Activated naive CD4-positive, alpha-beta T cell treated with anti-CD3 and anti-CD28 coated beads for 36 hours (primary cell): ENCODE measurements at regions not wholly inside any gene's neighbourhood (a gene's known extent, or its start where the extent isn't known, plus 50 kb on each side); places are given as distances from the start of the nearest gene placed in this dataset.

Source experiments
- CTCF ChIA-PET: fragments of 350-600 bp; sonication (Branson Sonifier 250); formaldehyde crosslinking; loops from one replicate; lab custom pipeline; 2021; ENCODE audit warnings: antibody characterized with exemption; lab: Charles Lee
- DNase-seq: peaks from one replicate; pipeline ENCODE4 v3.0.0-alpha.2; 2020
- H3K27ac Mint-ChIP-seq: one replicate; pipeline ENCODE4 v1.8.0; 2021; ENCODE audit warnings: mild to moderate bottlenecking, mixed read lengths
- H3K27me3 Mint-ChIP-seq: one replicate; pipeline ENCODE4 v1.8.0; 2021; ENCODE audit warnings: low read depth, mixed read lengths
- H3K36me3 Mint-ChIP-seq: one replicate; pipeline ENCODE4 v1.8.0; 2021; ENCODE audit warnings: low read depth, mixed read lengths
- H3K4me1 Mint-ChIP-seq: one replicate; pipeline ENCODE4 v1.8.0; 2021; ENCODE audit warnings: low read depth, mixed read lengths
- H3K4me3 Mint-ChIP-seq: one replicate; pipeline ENCODE4 v1.8.0; 2021; ENCODE audit warnings: mild to moderate bottlenecking, moderate library complexity, mixed read lengths
- H3K9me3 Mint-ChIP-seq: one replicate; pipeline ENCODE4 v1.8.0; 2021; ENCODE audit warnings: mixed read lengths
- intact Hi-C: fragments of 100-400 bp; cut with micrococcal nuclease; formaldehyde crosslinking; loops from one replicate; pipeline ENCODE4 v1.15.1; 2023

DNA sequence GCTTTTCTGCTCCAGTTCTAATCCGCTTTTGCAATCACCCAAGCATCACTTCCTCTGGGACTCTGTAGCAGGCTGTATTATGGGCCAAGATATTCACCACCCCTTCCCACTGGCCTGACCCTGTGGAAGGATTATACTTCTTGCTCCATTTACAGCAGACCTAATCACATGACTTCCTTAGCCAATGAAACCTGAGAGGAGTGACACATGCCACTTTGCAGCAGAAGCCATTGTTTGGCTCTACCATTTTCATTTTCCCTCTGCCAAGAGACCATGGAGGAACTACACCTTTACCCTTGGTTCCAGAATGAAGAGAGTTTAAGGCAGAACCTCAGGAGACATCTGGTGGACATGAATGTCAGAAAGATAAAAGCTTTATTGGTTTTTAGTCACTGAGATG is 134.9 kb upstream of the HSD17B12 start:
- intact Hi-C loops = no loop called here

DNA sequence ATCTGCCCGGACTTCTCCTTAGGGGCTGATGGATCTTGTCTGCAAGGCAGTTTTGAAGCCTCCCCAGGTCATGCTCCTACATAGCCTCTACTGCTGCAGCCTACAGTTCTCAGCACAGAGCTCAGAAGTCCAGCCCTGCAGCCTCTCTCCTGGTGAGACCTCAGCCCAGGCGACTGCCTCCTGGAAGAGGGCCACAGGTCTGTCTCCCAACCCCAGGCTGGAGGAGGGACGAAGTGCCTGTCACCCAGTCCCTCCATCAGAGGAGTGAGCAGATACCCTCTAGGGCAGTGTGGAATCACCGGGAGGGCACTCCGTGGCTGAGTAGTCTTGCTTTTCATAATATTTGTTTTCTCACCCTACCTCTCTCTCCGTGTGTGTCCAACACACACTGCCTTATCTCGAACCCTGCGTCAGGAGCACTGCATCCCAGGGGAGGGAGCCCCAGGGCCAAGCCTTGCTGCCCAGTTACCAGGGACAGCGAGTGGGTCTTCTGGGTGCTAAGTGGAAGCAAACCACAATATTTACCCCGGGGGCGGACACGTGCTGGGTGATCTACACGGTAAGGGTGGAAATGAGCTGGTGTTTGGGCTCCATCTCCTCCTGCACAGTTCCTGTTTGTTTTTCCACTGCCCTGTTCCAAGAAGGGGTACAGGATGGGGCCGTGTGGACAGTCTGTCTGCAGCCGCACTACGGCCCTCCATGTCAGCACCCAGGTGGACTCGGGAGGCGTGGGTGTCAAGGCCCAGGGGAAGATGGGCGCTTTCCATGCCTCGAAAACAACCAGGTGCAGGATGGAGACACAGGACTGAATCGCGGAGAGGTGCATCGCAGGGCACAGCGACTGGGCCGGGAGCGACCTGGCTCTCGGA is 133.7 kb upstream of the HSD17B12 start:
- intact Hi-C loops = no loop called here
- CTCF ChIA-PET = interaction anchor here (0.5 kb wide), 1 partner anchor 10 kb away, joined by 3 read pairs; no protein-coding TSS in a partner anchor
- H3K27me3 Mint-ChIP-seq = peaks cover 55% of the 10 kb centered on the region

More for the DNA sequence above, 134.9 kb upstream of the HSD17B12 start:
- CTCF ChIA-PET = no interaction called here
- DNase-seq = no peak
- H3K36me3 Mint-ChIP-seq = no peaks in the 10 kb centered on the region
- no peak overlapping the region for H3K4me3 Mint-ChIP-seq
- peaks cover 2% of the 10 kb centered on the region for H3K4me1 Mint-ChIP-seq
- H3K27ac Mint-ChIP-seq = no peak overlapping the region
- peaks cover 46% of the 10 kb centered on the region for H3K27me3 Mint-ChIP-seq
- H3K9me3 Mint-ChIP-seq = no peaks in the 10 kb centered on the region

DNA sequence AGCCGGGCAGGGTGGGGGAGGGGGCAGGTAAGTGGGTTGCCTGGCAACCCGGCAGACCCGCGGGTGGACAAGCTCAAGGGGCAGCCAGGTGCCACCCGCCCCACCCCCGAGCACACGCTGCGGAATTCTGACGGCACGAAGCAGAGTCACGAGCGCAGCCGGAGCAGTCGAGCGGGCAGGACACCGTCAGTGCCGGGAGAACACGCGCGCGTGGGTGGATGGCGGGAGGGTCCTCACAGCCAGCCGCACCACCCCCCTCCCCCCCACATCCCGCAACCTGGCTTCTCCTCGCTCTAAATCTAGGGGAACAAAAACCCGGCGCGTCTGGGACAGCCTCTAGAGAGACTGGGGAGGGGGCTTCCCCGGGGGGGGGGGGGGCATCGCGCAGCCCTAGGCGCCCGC is 133.1 kb upstream of the HSD17B12 start:
- H3K27me3 Mint-ChIP-seq = peaks cover 54% of the 10 kb centered on the region
- peaks cover 2% of the 10 kb centered on the region for H3K4me1 Mint-ChIP-seq
- DNase-seq = no peak
- intact Hi-C loops = no loop called here
- no peaks in the 10 kb centered on the region for H3K36me3 Mint-ChIP-seq
- no peak overlapping the region for H3K27ac Mint-ChIP-seq
- CTCF ChIA-PET = no interaction called here
- no peak overlapping the region for H3K4me3 Mint-ChIP-seq
- no peaks in the 10 kb centered on the region for H3K9me3 Mint-ChIP-seq

More for the DNA sequence above, 133.7 kb upstream of the HSD17B12 start:
- no peak overlapping the region for H3K4me3 Mint-ChIP-seq
- no peaks in the 10 kb centered on the region for H3K9me3 Mint-ChIP-seq
- H3K36me3 Mint-ChIP-seq = no peaks in the 10 kb centered on the region
- no peak for DNase-seq
- H3K4me1 Mint-ChIP-seq = peaks cover 2% of the 10 kb centered on the region
- H3K27ac Mint-ChIP-seq = no peak overlapping the region

DNA sequence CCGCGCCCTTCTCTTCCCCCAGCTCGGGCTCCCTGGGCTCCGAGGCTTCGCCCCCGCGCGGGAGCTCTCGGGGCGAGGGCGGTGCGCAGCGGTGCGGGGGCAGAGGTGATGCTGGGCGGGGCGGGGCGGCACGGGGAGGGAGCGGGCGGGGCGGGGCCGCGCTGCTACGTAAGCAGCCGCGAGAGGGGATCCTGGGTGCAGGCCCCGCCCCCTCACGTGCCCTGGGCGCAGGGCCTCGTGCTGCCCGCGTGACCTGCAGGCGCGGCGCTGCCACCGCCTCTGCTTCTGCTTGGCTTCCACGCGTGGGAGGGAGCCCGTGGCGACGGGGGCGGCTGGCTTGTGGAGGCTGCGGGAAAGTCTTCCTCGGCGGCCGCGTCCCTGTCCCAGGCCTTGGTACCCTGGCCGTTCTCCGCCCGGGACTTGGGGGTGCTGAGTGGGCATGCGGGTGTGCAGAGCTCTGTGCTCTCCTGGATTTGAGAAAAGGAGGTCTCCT is 132.6 kb upstream of the HSD17B12 start:
- H3K27ac Mint-ChIP-seq = no peak overlapping the region
- H3K9me3 Mint-ChIP-seq = no peaks in the 10 kb centered on the region
- H3K4me3 Mint-ChIP-seq = no peak overlapping the region
- intact Hi-C loops = no loop called here
- peaks cover 2% of the 10 kb centered on the region for H3K4me1 Mint-ChIP-seq
- peaks cover 52% of the 10 kb centered on the region for H3K27me3 Mint-ChIP-seq
- H3K36me3 Mint-ChIP-seq = no peaks in the 10 kb centered on the region
- DNase-seq = no peak
- CTCF ChIA-PET = no interaction called here

DNA sequence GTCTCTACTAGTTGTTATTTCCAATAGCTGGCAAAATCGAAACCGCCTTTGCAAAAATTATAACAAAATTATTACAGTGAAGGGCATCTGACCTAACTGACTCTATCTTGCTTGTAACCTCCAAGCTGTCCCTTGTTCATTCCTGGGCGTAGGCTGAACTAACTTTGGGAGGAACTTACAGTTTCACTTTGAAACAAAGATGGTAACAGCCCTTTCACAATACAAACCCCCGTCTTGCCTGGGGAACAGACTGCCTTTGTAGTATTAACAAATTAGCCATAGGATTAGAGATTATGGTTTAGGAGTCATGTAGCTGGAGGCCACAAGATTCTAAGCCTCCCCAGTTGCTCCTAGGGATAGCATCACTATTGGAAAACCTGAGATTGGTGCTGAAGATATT is 131.6 kb upstream of the HSD17B12 start:
- Mint-ChIP-seq H3K9me3 (no peaks in the 10 kb centered on the region), H3K4me3 (no peak overlapping the region), H3K27me3 (peaks cover 57% of the 10 kb centered on the region), H3K4me1 (peaks cover 2% of the 10 kb centered on the region), H3K27ac (no peak overlapping the region), H3K36me3 (no peaks in the 10 kb centered on the region)
- CTCF ChIA-PET = no interaction called here
- intact Hi-C loops = no loop called here
- DNase-seq = no peak

DNA sequence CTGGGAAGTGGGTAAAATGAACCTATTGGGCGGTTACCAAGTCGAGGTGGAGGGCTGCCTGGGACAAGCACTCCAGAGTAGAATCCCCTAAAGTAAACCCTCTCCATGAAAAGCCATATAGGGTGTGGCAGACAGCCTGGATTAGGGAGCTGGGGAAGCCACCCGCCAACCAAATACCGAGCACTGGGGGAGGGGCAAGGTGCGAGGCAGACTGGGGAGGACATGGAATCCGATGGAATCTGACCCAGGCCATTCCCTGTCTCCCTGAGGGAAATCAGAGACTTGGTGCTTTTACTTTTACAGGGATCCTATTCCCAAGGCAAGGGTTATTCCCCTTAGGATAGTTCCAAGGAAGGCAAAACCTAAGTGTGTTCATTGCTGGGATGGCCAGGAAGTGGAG is 130.9 kb upstream of the HSD17B12 start:
- Mint-ChIP-seq H3K4me1 (peaks cover 2% of the 10 kb centered on the region), H3K36me3 (no peaks in the 10 kb centered on the region), H3K27ac (no peak overlapping the region), H3K27me3 (peaks cover 62% of the 10 kb centered on the region), H3K9me3 (no peaks in the 10 kb centered on the region), H3K4me3 (no peak overlapping the region)
- DNase-seq = no peak
- CTCF ChIA-PET = no interaction called here
- intact Hi-C loops = no loop called here

DNA sequence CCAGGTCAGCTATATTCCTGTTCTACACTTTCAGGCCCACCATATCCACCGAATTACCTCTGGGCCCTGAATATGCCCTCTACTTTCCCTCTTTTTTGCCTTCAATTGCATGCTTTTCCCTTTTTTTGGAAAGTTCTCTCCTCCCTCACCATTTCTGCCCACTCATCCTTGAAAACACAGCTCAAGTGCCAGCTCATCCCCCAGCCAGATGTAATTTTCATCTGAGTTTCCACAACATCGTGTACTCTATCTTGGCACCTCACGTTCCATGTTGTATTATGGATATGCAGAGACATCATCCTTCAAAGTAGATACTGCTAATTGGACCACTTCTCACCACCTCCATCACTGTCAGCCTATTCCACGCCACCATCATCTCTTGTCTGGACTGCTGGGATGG is 129.8 kb upstream of the HSD17B12 start:
- Mint-ChIP-seq H3K27me3 (peaks cover 61% of the 10 kb centered on the region), H3K27ac (no peak overlapping the region), H3K36me3 (no peaks in the 10 kb centered on the region), H3K4me1 (peaks cover 2% of the 10 kb centered on the region), H3K9me3 (no peaks in the 10 kb centered on the region), H3K4me3 (no peak overlapping the region)
- CTCF ChIA-PET = interaction anchor here (2.8 kb wide), 1 partner anchor 16 kb away, joined by 12 read pairs; no protein-coding TSS in a partner anchor
- DNase-seq = no peak
- intact Hi-C loops = no loop called here

DNA sequence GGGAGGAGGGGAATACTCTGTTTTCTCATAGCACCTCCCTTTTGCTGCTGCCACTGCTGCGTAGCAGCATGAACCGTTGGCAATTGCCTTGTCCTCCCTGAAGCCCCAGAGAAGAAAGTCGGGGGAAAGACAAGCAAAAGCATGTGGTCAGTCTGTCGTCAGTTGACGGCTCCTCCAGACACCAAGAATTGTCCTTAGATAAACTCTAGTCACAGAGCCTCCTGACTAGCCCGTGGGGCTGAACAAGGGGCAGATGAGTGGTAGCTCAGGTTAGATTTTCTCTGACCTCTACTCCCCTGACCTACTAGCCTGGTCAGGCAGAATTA is 126.4 kb upstream of the HSD17B12 start:
- CTCF ChIA-PET = no interaction called here
- H3K27ac Mint-ChIP-seq = no peak overlapping the region
- no peaks in the 10 kb centered on the region for H3K36me3 Mint-ChIP-seq
- intact Hi-C loops = no loop called here
- H3K4me1 Mint-ChIP-seq = peaks cover 21% of the 10 kb centered on the region
- H3K9me3 Mint-ChIP-seq = no peaks in the 10 kb centered on the region
- no peak for DNase-seq
- peaks cover 69% of the 10 kb centered on the region for H3K27me3 Mint-ChIP-seq
- no peak overlapping the region for H3K4me3 Mint-ChIP-seq

DNA sequence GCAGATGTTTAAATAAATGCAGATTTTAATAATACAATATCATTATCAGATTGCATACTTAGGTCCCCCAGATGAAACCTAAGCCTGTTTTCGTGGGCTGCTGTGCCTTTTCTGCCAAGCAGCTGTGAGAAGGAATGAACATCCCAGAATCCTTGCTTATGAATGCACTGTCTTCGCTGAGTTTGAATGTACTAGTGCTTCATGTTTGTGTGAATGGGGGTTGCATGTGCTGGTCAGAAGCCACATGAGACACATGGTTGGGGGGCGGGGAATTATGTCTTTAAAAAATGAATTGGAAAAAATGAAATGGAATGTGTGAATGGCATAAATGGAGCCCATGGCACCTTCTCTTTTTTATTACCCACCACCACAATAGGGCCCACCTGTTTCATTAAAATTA is 125.4 kb upstream of the HSD17B12 start:
- no peak for DNase-seq
- H3K36me3 Mint-ChIP-seq = no peaks in the 10 kb centered on the region
- H3K9me3 Mint-ChIP-seq = no peaks in the 10 kb centered on the region
- peaks cover 69% of the 10 kb centered on the region for H3K27me3 Mint-ChIP-seq
- peaks cover 21% of the 10 kb centered on the region for H3K4me1 Mint-ChIP-seq
- no peak overlapping the region for H3K4me3 Mint-ChIP-seq
- CTCF ChIA-PET = interaction anchor here (0.8 to 1.1 kb wide), 2 partner anchors 11 to 296 kb away, joined by 3 read pairs; no protein-coding TSS in a partner anchor
- no peak overlapping the region for H3K27ac Mint-ChIP-seq
- intact Hi-C loops = no loop called here

DNA sequence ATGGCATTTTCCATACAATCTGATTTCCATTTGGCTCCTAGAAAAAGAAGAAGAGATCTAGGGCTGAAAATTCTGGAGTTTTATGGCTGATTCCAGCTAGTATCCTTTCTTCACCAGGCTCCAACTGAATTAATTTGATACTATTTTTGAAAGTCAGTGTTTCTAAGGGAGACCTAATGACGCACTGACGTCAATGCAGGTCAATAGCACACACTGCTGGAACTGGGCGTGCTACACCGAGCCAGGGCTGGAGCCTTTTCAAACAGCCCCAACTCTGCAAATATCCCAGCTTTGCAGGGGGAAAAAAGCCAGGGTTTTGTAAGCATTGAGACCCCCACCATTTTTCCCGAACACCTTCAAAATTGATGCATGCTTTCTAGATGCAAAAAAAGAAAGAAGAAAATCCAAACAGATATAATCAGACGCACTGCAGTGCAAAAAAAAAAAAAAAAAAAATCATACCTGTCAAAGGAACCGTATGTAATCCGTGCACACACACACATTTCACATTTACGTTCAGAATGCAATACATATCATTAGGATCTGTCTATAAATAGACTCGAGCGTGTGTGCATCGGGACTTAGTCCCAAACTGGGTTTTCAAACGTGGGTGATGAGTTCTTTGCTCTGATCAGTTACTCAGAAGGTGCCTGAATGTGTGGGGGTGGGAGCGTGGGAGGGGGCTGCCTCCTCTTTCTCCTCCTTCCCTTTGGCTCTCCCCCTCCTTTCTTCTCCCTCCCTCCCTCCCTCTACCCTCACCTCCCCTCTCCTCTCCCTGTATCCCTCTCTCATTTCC is 124.5 kb upstream of the HSD17B12 start:
- Mint-ChIP-seq H3K27me3 (peaks cover 73% of the 10 kb centered on the region), H3K9me3 (no peaks in the 10 kb centered on the region), H3K36me3 (no peaks in the 10 kb centered on the region), H3K27ac (no peak overlapping the region), H3K4me1 (peaks cover 21% of the 10 kb centered on the region), H3K4me3 (no peak overlapping the region)
- no peak for DNase-seq
- intact Hi-C loops = no loop called here
- CTCF ChIA-PET = interaction anchor here (1.2 kb wide), 1 partner anchor 10 kb away, joined by 3 read pairs; no protein-coding TSS in a partner anchor

DNA sequence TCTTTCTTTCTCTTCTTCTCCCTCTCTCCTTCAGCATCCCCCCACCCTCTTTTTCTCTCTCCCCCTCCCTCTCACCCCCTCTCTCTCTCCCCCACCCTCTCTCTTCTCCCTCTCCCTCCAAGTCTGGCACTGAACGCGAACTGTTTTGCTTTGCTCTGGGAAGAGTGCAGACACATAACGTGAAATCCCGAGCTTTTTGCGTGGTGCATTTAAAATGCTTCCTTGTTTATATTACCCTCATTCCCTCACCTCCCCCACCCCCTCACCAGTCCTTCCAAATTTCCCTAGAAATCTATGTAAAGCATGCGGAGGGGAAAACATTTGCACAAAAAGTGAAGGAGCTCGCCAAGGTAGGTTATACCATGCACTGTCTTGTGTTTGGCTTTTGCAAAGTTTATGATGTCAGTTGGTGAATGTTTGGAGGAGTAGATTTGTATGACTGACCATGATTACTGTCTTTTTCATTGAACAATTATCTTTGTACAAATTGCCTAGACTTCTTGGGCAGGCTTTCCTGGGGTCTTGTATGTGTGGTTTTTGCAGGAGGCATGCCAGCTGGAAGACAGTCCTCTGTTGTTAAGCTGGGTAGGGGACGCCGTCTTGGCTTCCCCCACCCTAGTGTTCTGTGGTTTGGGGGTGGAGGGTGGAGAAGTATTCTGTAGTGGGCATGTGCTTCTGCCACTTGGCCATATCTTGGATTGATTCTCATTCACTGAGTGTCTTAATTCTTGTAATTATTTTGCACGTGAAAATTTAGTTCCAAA is 123.7 kb upstream of the HSD17B12 start:
- intact Hi-C loops = no loop called here
- CTCF ChIA-PET = interaction anchor here (0.7 to 1.4 kb wide), 4 partner anchors 9 to 12 kb away, joined by 3 to 4 read pairs (median 3); no protein-coding TSS in a partner anchor

More for the DNA sequence above, 123.7 kb upstream of the HSD17B12 start:
- Mint-ChIP-seq H3K4me3 (no peak overlapping the region), H3K27ac (no peak overlapping the region), H3K9me3 (no peaks in the 10 kb centered on the region), H3K4me1 (peaks cover 21% of the 10 kb centered on the region), H3K36me3 (no peaks in the 10 kb centered on the region), H3K27me3 (peaks cover 65% of the 10 kb centered on the region)
- no peak for DNase-seq
